ENCODE measurements at regions not wholly inside any gene's neighbourhood (a gene's known extent, or its start where the extent isn't known, plus 50 kb on each side); places are given as distances from the start of the nearest gene placed in this dataset.

GRCh38 chr2:67802291-67802690 is 260.5 kb downstream of the C1D start:
- TF ChIP-seq CTCF (IDR thresholded peaks at IDR 0.05) (no peak), EP300 (IDR thresholded peaks at IDR 0.05) (no peak)

Measured in sigmoid colon (tissue), 4 donors.